DMS53 treated with DMSO at 0.1 percent for 48 hours (cell line): ENCODE measurements at regions not wholly inside any gene's neighbourhood (a gene's known extent, or its start where the extent isn't known, plus 50 kb on each side); places are given as distances from the start of the nearest gene placed in this dataset.
"Not testable (repeated sequence)": the region's sequence is repeated elsewhere in the genome, so short reads cannot be mapped to it uniquely, and the experiment has no call there.

ENCODE experiments used
- DNase-seq: peaks from one replicate; lab custom pipeline; 2025; ENCODE audit not compliant: unreplicated experiment; lab: John Stamatoyannopoulos, UW

- DNase-seq = no peak
Observed at GRCh38 chr4:18698119-18698883, 676.7 kb upstream of the LCORL start.

GRCh38 chr4:18695733-18696527 is 674.4 kb upstream of the LCORL start:
- no peak for DNase-seq

- DNase-seq = peak; percentile 58
Observed at GRCh38 chr4:18691431-18692200, 670.1 kb upstream of the LCORL start.

- DNase-seq = no peak
Observed at GRCh38 chr4:18690291-18690955, 668.9 kb upstream of the LCORL start.

GRCh38 chr4:18689308-18690115 is 668.0 kb upstream of the LCORL start:
- peak; percentile 76 for DNase-seq

GRCh38 chr4:18688351-18688750 is 666.8 kb upstream of the LCORL start:
- DNase-seq = not testable (repeated sequence)

- no peak for DNase-seq
Observed at GRCh38 chr4:18686338-18687037, 664.9 kb upstream of the LCORL start.

- DNase-seq = no peak
Observed at GRCh38 chr4:18684932-18685331, 663.4 kb upstream of the LCORL start.

- DNase-seq = no peak
Observed at GRCh38 chr4:18676526-18676915, 655.0 kb upstream of the LCORL start.

- DNase-seq = no peak
Observed at GRCh38 chr4:18675586-18676525, 654.3 kb upstream of the LCORL start.

GRCh38 chr4:18670034-18670433 is 648.5 kb upstream of the LCORL start:
- no peak for DNase-seq

- no peak for DNase-seq
Observed at GRCh38 chr4:18669390-18669789, 647.8 kb upstream of the LCORL start.

GRCh38 chr4:18666322-18666721 is 644.8 kb upstream of the LCORL start:
- no peak for DNase-seq

- DNase-seq = no peak
Observed at GRCh38 chr4:18664171-18664570, 642.6 kb upstream of the LCORL start.

- no peak for DNase-seq
Observed at GRCh38 chr4:18645351-18645750, 623.8 kb upstream of the LCORL start.

GRCh38 chr4:18641334-18641733 is 619.8 kb upstream of the LCORL start:
- DNase-seq = no peak

GRCh38 chr4:18638031-18638430 is 616.5 kb upstream of the LCORL start:
- no peak for DNase-seq

GRCh38 chr4:18636001-18636585 is 614.5 kb upstream of the LCORL start:
- DNase-seq = no peak
